T1000 (cell line): ENCODE measurements at regions not wholly inside any gene's neighbourhood (a gene's known extent, or its start where the extent isn't known, plus 50 kb on each side); places are given as distances from the start of the nearest gene placed in this dataset.
"Not testable (repeated sequence)": the region's sequence is repeated elsewhere in the genome, so short reads cannot be mapped to it uniquely, and the experiment has no call there.

Experiments
- DNase-seq: peaks from one replicate; lab custom pipeline; 2025; ENCODE audit warnings: mixed read lengths; lab: John Stamatoyannopoulos, UW

DNA sequence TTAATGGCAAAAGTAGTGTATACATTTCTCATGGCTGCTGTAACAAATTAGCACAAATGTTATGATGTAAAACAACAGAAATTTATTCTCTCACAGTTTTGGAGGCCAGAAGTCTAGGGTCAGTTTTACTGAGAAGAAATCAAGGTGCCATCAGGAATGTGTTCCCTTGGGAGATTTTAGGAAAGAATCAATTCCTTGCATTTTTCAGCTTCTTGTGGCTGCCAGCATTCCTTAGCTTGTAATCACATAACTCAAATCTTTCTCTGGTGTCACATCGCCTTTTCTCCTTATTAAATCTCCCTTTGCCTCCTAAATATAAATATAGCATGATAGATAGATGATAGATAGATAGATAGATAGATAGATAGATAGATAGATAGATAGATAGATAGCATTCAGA, 307.0 kb upstream of the REG3G start:
- DNase-seq = no peak

DNA sequence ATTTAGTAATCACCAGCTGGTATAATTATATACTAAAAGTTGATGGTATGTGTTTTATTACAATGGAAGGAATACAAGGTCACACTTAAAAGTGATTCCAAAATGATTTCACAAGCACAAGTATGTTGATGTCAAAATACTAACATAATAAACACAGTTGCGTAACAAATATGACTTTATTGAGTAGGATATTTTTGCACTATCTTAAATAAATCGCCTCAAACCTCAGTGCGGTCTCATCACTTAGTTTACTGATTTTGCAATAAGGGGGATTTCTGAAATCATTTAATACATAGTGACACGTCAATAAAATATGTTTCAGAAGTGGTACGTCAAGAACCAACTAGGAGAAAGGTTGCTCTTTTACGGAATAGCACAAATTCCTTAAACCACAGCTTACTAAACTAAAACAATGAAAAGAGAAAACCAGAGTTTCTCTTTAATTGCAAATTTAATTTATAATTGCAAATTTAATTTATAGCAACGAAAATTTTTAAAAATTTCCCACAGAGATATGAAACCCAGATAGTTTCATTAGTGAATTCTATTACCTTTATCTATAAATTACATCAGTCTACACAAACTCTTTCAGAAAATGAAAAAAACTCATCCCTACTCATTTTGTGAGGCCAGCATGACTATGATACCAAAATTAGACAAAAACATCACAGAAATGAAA, 304.0 kb upstream of the REG3G start:
- DNase-seq = no peak

DNA sequence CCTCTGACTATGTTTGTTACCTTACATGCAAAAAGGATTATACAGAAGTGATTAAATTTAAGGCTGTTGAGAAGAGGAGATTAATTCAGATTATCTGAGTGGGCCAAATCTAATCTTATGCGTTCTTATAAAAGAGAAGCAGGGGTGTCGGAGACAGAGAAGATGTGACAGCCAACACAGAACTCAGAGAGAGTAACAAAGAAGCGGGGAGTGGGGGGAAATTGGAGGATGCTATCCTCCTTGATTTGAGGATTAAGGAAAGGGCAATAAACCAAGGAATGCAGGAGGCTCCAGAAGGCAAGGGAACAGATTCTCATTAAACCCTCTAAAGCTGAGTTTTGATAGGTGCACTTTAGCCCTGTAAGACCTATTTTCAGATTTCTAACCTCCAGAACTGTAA, 291.3 kb upstream of the REG3G start:
- DNase-seq = no peak

DNA sequence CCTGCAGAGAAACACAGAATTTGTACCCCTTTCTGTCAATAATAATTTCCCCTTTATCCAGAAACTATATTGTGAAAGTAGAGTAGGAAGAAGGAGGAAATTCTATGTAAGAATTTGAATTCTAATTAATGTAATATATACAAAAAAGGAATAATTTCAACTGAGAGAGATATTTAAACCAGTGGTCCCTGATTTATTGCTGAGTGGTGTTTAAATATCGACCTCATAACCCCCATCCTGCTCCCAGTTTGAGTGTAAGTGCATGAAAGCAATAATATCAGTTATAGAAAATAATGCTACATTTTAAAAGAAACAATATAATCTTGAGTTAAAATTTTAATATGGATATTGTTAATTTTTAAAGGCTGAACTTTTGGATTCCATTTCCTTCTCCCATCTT, 286.2 kb upstream of the REG3G start:
- DNase-seq = no peak

DNA sequence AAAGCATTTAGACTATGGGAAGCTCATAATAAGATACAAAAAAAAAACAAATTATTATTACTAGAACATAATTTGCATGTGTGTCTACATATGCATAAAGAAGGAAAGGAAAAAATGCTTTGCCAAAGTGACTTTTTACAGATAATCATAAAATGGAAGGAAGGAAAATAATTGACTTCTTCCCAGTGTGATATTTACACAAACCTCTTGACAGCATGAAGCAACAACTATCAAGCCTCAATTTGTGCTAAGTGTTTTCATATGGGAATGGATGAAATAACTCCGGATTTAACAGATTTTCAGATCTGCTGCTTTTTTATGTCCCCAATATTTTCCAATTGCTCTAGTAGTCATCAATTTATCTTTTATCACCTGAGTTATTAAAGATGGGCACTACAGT, 275.9 kb upstream of the REG3G start:
- DNase-seq = no peak

DNA sequence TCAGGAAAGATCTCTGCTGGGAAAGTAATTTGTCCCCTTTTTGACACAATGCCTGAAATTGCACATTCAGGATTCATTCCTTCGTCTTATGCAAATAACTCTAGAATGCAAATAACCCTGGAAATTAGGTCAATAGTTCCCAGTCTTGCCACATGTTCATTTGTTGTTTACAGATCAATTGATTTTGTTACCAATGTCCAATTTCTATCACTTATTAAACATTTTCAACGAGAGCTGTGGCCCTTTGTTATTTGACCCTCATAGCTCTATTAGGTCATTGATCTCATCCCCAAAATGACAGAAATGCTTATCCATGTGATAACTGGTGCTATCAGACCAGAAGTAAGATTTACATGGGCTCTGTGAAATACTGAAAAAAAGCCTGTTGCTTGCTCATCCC, 275.3 kb upstream of the REG3G start:
- no peak for DNase-seq

DNA sequence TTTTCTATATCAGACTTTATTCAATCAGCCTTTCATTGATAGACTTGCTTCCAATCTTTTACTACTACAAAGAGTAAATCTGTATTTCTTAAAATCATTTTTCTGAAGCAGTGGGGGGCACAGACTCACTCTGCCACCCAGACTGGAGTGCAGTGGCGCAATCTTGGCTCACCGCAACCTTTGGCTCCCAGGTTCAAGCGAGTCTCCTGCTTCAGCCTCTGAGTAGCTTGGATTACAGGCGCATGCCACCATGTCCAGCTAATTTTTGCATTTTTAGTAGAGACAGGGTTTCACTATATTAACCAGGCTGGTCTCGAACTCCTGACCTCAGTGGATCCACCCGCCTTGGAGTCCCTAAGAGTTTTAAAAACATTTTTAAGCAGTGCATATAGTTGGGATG, 270.6 kb upstream of the REG3G start:
- DNase-seq = no peak

DNA sequence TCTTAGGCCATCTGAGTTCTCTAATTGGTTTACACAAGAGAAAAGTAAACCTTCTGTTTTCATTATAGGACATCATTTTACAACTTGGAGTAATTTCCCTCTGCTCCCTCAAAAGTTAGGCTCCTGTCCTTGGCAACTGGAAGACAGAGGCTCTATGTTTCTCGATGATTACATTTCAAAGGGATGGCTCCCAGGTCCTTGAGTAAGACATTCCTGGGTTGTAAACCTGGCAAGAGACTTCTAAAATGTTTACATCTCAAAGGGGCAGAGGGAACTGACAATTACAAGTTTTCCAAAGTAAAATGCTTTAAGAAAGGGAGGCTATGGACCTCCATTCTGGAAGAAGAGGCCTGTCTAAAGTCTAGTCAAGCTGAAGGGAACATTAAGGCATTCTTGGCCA, 268.3 kb upstream of the REG3G start:
- DNase-seq = no peak

DNA sequence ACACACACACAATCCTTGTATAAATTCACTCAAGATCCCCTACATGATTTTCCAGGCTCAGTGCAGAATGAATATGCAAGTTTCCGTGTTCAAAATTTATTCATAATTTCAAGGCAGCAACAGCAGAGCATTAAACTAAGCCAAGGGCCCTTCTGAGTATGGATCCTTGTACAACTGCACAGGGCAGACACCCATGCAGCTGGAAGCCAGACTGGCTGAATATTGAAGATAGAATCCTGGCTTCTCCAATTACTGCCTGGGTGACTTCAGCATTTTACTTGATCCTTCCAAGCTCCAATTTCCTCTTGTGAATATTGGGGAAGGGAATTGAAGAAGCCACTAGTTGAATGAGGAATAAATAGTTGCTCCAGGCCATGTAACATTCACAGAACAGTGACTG, 267.9 kb upstream of the REG3G start:
- no peak for DNase-seq

DNA sequence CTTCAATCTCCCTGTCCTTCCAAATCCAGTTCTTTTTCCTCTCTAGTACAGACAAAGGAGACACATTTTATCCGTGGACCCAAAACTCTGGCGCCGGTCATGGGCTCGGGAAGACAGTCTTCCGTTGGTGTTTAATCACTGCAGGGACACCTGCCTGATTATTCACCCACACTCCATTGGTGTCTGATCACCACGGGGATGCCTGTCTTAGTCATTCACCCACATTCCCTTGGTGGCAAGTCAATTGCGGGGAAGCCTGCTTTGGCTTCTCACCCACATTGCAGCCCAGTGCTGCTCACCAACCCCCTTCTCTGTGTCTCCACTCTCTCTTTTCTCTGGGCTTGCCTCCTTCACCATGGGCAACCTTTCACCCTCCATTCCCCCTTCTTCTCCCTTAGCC, 266.7 kb upstream of the REG3G start:
- DNase-seq = not testable (repeated sequence)

DNA sequence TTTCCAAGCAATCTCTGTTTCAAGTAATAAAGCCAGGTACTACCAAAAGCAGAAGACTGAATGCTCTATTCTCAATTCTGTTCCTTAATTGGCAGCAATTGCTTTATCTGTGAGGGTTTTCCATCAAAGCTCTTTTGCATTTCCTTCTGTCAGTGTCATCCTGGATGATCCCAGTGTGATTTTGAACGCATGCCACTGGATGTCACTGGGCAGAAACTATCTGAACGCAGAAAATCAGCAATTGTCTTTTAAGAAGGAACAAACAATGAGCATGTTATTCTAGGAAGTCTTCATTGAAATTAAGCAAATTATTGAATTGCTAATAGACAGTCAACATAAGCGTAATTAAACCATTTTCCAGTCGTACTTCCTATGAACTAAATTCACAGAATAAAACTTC, 259.0 kb upstream of the REG3G start:
- no peak for DNase-seq

DNA sequence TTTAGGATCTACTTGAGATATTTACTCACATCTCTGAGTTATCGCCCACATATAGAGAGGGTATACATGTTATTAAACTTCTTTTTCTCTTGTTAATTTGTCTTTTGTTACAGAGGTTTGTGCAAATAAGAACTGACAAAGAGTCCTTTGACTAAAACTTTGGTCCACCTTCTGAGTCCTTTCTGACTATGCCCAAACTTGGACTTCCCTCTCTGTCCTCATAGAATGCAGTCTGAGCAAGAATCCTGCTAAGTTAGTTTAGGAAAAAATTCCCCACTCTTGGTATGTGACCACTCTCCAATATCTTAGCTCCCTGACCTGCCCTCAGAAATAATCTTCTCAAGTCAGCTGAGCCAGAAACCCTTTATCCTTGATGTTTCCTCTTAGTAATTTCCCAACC, 257.5 kb upstream of the REG3G start:
- no peak for DNase-seq

DNA sequence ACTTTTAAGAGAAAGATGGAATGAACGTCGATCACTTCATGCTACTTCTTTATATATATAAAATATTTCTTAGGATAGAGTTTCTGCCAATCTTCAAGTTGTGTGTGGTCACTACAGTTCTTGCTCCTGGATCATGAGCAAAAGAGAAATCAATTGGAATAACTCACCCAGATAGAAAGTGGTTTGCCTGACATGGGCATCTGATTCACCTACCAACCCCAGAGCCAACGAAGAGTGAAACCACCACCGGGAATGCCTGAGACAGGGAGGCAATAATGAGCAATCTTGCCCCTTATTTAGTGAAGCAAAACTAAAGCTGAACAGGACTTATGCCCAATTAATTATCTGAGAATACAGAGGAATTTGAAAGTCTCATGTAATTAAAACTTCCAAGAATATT, 250.2 kb upstream of the REG3G start:
- no peak for DNase-seq

DNA sequence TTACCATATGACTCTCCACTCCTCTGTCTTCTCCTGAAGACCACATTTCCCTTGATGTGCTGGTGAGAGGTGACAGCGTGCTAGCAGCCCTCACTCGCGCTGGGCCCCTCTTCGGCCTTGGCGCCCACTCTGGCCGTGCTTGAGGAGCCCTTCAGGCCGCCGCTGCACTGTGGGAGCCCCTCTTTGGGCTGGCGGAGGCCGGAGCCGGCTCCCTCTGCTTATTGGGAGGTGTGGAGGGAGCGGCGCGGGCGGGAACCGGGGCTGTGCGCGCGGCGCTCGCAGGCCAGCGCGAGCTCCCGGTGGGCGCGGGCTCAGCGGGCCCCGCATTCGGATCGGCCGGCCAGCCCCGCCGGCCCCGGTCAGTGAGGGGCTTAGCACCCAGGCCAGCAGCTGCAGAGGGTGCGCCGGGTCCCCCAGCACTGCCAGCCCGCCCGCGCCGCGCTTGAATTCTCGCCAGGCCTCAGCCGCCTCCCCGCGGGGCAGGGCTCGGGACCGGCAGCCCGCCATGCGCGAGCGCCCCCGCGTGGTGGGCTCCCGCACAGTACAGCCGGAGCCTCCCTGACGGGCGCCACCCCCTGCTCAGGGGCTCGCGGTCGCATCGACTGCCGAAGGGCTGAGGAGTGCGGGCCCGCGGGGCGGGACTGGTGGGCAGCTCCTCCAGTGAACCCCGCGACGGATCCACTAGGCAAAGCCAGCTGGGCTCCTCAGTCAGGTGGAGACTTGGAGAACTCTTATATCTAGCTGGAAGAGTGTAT, 246.6 kb upstream of the REG3G start:
- no peak for DNase-seq

DNA sequence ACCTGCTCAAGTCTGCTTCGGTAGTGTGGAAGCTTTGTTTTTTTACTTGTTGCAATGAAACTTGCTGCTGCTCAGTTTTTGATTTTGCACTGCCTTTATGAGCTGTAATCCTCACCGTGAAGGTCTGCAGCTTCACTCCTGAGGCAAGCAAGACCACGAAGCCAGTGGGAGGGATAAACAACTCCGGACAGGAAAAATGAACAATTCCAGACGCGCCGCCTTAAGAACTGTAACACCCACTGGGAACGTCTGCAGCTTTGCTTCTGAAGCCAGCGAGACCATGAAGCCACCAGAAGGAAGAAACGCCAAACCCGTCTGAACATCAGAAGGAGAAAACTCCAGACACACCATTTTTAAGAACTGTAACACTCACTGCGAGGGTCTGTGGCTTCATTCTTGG, 245.7 kb upstream of the REG3G start:
- no peak for DNase-seq

DNA sequence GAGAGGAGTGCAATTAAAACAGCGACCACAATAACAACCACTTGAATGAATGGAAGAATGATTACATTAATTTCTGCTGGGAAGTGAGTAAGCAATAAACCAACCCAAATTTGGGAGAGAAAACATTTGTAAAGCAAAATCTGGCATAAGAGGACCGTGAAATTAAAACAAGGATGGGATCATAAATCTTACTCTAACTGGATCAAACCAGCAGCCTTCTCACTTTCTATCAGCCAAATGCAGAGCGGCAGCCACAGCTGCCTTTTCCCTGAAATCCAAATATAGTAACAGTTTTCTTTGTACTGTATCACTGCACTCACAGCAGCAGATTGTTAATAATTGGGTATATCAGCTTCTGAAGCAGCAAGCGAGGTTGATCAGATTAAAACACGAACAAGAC, 245.2 kb upstream of the REG3G start:
- no peak for DNase-seq

DNA sequence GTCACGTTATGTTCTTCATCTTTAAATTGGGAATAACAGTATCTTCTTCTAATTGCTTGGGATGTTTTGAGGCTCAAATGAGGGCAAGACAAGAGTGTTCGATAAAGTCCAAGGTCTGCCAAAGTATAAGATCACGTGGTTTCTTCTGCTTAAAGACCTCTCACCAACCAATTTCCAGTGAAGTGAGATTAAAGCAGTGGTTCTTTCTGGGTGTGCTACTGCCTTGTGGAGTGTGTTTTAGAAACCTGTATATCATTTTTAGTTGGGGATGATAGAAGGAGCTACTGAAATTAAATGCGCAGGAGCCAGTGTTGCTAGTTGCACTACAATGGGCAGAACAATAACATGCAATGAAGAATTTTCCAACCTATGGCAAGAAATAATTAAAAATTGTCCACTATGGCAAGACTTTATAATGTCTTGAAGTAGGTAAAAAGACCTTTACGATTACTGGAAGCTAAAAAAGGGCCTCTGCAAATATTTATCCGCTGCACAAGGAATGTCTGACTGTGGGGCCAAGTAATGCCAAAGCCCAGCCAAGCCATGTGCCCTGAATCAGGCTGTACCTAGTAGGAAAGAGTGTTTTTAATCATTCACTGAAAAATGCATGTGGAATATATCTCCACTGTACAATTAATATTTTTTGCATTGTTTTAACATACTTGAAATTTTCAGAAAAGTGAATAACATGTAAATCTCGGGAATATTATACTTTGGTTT, 244.5 kb upstream of the REG3G start:
- DNase-seq = no peak

DNA sequence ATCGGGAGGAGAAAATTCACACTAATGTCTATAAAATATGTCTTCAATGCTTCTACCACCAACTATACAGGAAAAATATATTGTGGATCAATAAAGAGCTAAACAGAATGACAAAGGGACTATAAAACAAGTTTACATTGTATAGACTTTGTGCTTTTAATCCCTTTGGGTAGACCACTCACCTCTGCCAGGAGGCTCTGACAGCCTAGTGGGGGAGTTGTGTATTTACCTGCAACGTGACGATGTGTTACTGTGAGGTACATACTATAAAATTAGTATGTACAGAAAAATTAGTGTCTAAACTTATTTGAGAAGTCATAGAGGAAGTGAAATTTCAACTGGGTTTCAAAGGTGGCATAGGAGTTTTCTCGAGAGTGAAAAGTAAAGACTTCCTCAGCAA, 243.3 kb upstream of the REG3G start:
- no peak for DNase-seq

DNA sequence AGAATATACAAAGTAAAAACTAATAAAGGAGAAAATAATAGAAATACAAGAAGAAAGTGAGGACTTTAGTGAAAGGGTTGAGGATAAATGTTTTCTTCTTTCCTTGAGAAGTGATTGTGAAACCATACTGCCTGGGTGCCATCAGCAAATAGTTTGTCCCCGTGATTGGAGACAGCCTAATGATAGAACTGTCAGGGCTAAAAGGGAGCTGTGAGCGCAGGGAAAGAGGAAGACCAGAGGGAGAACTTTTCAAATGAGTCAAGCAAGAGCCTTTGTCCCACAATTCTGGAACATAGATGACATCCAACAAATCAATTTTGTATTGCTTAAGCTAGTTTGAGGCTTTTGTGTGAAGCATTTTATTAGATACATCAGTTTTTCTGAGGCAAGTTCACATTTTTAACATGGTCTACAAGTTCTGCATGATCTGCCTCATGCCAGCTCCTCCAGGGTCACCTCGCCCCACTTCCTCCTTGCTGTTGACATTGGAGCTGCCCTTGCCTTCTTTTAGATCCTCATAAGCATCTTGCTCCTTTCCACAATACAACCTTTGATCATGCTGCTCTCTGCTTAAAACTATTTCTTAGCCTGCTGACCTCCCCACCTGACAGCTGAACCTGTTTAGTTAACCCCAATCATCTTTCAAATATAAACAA, 213.4 kb upstream of the REG3G start:
- no peak for DNase-seq

DNA sequence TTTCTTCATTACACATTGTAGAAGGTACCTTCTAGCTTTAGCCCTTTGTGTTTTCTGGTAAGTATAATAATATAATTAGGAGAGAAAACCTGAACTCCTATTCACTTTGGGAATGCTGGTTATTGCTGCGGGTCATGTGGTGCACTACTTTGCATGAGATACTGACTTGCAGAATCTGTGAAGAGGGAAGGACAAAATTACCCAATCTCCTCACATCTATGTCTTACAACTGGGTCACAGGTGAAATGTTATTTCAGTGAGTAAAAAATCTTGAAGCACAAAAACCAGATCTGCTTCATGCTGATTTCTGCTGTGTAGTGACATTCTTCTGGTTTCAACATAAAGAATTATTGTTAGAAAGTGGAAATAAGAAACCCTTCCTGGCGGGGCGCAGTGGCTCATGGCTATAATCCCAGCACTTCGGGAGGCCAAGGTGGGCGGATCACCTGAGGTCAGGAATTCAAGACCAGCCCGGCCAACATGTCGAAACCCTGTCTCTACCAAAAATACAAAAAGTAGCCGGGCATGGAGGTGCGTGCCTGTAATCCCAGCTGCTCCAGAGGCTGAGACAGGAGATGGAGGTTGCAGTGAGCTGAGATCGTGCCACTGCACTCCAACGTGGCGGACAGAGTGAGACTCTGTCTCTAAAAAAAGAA, 211.0 kb upstream of the REG3G start:
- DNase-seq = no peak

DNA sequence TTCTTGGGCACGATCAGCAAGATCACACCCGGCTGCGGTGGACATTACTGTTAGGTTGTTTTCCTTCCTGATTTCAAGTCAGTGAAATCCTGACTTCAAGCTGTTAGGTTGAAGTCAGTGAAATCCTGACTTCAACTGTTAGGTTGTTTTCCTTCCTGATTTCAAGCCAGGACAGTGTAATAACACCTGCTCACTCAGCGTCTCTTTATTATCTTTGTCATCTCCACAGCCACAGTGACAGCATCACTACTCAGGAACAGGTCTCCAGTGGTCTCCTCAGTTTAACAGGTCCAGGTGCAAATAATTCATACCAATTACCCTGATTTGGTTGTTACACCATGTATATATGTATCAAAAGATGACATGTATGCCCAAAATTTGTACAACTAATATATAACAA, 208.1 kb upstream of the REG3G start:
- DNase-seq = no peak

DNA sequence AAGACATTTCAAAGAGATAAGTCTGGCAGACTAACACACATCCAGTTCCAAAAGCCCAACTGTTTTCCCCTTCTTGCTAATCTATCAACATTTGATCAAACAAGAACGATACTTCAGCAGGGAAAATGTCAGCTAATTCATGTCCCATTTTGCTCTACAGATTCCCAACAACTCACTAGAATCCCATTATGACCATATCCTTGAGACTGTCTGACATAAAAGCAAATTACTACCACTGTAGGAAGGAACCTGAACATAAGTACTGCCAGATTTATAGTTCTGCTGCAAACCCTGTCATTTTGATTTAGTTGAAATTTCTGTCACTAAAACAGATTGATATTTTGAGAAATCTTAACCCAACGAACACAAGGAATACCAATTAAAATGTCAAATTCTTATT, 193.0 kb upstream of the REG3G start:
- no peak for DNase-seq
